Stomach (tissue), 4 donors: ENCODE measurements at regions not wholly inside any gene's neighbourhood (a gene's known extent, or its start where the extent isn't known, plus 50 kb on each side); places are given as distances from the start of the nearest gene placed in this dataset.

Experiments used
- EP300 ChIP-seq: sonication (generic); formaldehyde crosslinking; IDR thresholded peaks from one replicate; pipeline ENCODE4 v1.6.1; 2017; ENCODE audit warnings: antibody characterized with exemption
- POLR2A ChIP-seq, 4 donors: fragments of 450-650 bp; IDR thresholded peaks; one replicate each; pipeline ENCODE4 v1.6.1; 2016; ENCODE audit warnings: antibody characterized with exemption in 4 of 4, control low read depth in 2 of 4, mild to moderate bottlenecking in 1 of 4, moderate library complexity in 1 of 4
- TF ChIP-seq, protein P1 (sequence below), 7 experiments: fragments of 450-650 bp in 4 of 7; fragments of 200-600 bp in 3 of 7; sonication (generic) in 3 of 7; IDR thresholded peaks; one replicate each; pipeline ENCODE4 v1.5.1; 2016 to 2019; ENCODE audit warnings: antibody characterized with exemption in 7 of 7, control low read depth in 2 of 7, mild to moderate bottlenecking in 1 of 7

DNA sequence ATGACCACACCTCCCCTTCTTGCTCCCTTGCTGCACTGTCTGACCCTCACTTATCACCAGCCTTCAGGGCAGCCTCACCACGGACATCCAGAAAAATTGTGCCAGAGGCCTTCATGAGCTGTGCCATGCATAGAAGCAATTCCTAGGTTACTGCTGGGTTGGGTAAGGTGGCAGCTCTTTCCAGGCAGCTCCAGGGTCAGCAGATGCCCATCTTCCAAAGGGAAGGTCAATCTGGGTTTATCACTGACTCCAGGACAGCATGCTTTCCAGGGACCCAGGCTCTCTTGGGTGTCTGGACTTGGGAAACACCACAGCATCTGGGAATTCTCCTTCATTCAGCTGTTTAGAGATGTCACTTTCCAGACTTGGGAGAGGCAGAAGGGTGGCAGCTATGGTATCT lies 188.9 kb upstream of the CXCL12 start:
- no peak for TF ChIP-seq POLR2A (IDR thresholded peaks at IDR 0.05)
- TF ChIP-seq, protein P1, sequence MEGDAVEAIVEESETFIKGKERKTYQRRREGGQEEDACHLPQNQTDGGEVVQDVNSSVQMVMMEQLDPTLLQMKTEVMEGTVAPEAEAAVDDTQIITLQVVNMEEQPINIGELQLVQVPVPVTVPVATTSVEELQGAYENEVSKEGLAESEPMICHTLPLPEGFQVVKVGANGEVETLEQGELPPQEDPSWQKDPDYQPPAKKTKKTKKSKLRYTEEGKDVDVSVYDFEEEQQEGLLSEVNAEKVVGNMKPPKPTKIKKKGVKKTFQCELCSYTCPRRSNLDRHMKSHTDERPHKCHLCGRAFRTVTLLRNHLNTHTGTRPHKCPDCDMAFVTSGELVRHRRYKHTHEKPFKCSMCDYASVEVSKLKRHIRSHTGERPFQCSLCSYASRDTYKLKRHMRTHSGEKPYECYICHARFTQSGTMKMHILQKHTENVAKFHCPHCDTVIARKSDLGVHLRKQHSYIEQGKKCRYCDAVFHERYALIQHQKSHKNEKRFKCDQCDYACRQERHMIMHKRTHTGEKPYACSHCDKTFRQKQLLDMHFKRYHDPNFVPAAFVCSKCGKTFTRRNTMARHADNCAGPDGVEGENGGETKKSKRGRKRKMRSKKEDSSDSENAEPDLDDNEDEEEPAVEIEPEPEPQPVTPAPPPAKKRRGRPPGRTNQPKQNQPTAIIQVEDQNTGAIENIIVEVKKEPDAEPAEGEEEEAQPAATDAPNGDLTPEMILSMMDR (IDR thresholded peaks at IDR 0.05) = no peak
- TF ChIP-seq EP300 = no peak
